ENCODE measurements at regions not wholly inside any gene's neighbourhood (a gene's known extent, or its start where the extent isn't known, plus 50 kb on each side); places are given as distances from the start of the nearest gene placed in this dataset.

DNA sequence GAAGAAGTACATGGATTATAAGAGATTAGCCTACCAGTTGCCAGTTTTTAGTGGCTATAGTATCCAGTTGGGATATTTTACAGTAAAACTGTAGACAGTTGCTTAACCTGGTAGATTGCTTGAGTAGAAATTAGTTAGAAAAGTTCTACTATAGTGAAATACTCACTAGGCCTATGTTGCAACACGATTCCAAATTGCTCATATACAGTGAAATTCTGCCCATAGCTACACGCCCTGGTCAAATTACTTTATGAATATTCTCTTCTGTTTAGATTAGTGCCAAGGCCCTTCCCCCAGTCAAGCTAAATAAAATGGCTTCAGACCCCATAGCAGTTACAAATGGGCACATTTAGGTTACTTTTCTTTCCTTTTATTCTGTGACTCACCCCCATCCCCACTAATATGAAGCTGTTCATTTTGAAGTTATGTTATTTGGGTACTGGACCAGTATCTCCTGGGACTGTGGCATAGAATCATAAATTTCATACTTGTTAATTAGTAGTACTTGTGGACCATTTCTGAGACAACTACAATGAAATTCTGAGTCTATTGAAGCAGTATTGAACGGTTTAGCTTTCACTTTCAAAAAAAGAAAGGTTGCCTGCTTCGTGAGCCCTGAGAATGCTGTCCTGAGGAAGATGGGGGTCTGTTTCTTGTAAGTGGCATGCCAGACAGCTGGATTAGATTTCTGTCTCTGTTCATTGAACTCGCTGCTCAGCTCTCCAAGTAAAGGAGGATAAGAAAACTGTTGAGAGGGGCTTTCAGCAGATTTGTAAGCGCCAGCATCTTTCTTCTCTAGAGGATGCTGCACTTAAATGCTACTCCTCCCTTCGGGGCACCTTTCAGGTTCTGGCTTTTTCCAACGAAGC, 65.8 kb upstream of the CFAP20DC start:
- peak; percentile 23 for DNase-seq

GRCh38 chr3:59107856-59108815, 58.3 kb upstream of the CFAP20DC start:
- DNase-seq, result no peak

DNA sequence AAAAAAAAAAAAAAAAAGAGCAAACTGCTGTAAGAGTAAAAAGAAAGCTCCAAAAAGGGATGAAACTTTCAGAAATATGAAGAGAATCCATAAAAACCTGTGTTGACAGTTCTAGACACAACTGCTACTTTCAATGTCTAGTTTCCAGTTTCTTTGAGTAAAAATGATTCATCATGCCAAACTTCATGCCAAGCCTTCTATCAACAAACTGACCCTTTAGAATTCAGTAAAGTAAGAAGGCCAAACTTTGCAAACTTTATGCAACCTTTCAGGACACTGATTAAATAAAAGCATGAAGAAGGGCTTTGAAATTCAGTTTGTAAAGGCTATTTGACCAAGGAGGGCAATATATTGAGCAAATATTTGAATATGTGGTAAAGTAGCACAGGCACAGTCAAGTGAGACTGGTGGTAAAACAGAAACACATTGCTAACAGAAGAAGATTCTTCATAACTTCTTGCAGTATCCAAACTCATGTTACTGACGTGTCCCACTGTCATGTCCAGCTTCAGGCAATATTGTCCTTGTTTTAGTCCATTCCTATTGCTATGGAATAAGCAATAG, 56.3 kb upstream of the CFAP20DC start:
- DNase-seq, result no peak

DNA sequence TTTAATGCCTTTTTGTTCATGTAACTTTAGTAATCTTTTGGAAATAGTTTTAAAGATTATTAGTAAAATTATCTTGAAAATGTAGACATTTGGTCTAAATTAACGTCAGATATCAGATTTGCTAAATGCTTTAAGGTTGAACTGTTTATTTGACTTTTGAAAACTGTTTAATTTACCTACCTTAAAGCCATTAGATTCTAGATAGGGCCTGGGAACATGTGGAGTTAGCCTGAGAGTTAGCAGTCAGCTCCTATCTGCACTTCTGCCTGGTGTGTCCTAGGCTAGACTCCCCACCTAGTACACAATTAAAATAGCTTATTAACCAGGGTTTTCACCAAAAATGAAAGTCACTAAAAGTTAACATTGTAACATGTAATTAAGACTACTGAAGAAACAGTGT, 53.7 kb upstream of the CFAP20DC start:
- DNase-seq, result no peak

DNA sequence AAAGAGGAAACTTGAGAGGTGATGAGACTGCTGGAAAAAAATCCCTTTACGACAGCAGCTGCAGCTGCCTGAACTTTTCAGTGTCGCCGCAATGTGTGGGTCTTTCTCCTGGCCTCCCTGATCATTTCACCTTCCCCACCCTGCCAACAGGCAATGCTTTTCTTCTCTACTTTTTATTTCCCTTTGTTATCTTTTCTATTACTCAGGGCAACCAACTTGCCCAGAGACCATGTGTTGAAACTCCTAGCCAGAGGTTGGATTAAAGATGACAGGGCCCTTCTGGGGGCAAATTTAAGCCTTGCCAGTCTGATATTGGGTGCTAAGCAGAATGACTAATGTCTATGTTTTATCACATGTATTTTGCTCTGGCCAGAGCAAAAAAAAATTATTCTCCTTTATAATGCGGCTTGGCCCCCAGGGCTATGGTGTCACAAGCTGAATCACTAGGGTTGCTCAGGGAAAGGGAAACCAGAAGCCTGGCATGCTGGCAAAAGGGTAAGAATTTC, 51.5 kb upstream of the CFAP20DC start:
- no peak for DNase-seq

All from fibroblast of skin of right biceps (primary cell).